HFF-Myc (cell line): ENCODE measurements at regions not wholly inside any gene's neighbourhood (a gene's known extent, or its start where the extent isn't known, plus 50 kb on each side); places are given as distances from the start of the nearest gene placed in this dataset.

Experiments
- DNase-seq: peaks from one replicate; pipeline ENCODE4 v3.0.0-alpha.2; 2011; ENCODE audit warnings: low read depth; ENCODE audit errors: extremely low read depth
- H3K4me3 ChIP-seq: replicated peaks from 2 replicates; pipeline ENCODE4 v1.5.1; 2011; ENCODE audit warnings: low read depth, mild to moderate bottlenecking, control low read depth, low read length
- CTCF ChIP-seq: IDR thresholded peaks from 2 replicates; pipeline ENCODE4 v1.5.1; 2012; ENCODE audit warnings: mild to moderate bottlenecking, low read depth, low read length, control low read depth; ENCODE audit errors: missing control alignments

GRCh38 chr5:33379757-33380156 is 61.0 kb upstream of the TARS1 start:
- H3K4me3 ChIP-seq: no peak overlapping the region
- no peak for DNase-seq
- peak; percentile 56 for TF ChIP-seq CTCF

- DNase-seq: no peak
- H3K4me3 ChIP-seq: no peak overlapping the region
- no peak for TF ChIP-seq CTCF
These were observed 59.5 kb upstream of the TARS1 start for GRCh38 chr5:33381243-33381642.
